Choroid plexus epithelial cell (primary cell): ENCODE measurements at regions not wholly inside any gene's neighbourhood (a gene's known extent, or its start where the extent isn't known, plus 50 kb on each side); places are given as distances from the start of the nearest gene placed in this dataset.

Experiments
- DNase-seq: peaks from one replicate; pipeline ENCODE4 v3.0.0-alpha.2; 2010; ENCODE audit warnings: low read depth
- H3K4me3 ChIP-seq: 2 replicates; pipeline ENCODE4 v1.5.1; 2011; ENCODE audit warnings: low read depth, mild to moderate bottlenecking, control low read depth, low read length, moderate library complexity
- TF ChIP-seq, protein P1 (sequence below): conservative IDR thresholded peaks from 2 replicates; pipeline ENCODE4 v1.5.1; 2011; ENCODE audit warnings: low read depth, mild to moderate bottlenecking, control low read depth, inconsistent platforms, low read length, moderate library complexity

DNA sequence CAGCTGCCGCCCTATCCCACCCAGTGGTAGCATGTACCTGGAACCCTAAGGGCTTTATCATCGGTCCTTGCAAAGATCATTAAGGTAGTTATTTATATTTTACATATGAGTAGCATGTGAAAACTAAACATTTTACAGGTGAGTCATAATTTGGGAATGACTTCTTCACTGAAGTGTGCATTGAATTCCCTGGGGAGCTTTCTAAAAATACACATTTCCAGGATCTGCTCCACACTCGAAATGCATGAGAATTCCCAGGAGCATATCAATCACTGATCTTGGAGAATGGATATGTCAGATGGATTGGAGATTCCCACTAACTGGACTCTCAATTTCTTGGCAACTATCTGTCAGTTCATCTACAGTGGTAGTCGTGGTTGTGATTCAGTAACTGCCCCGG lies 717.5 kb downstream of the IRX1 start:
- TF ChIP-seq, protein P1, sequence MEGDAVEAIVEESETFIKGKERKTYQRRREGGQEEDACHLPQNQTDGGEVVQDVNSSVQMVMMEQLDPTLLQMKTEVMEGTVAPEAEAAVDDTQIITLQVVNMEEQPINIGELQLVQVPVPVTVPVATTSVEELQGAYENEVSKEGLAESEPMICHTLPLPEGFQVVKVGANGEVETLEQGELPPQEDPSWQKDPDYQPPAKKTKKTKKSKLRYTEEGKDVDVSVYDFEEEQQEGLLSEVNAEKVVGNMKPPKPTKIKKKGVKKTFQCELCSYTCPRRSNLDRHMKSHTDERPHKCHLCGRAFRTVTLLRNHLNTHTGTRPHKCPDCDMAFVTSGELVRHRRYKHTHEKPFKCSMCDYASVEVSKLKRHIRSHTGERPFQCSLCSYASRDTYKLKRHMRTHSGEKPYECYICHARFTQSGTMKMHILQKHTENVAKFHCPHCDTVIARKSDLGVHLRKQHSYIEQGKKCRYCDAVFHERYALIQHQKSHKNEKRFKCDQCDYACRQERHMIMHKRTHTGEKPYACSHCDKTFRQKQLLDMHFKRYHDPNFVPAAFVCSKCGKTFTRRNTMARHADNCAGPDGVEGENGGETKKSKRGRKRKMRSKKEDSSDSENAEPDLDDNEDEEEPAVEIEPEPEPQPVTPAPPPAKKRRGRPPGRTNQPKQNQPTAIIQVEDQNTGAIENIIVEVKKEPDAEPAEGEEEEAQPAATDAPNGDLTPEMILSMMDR, result no peak
- DNase-seq, result no peak
- no peak overlapping the region for H3K4me3 ChIP-seq

DNA sequence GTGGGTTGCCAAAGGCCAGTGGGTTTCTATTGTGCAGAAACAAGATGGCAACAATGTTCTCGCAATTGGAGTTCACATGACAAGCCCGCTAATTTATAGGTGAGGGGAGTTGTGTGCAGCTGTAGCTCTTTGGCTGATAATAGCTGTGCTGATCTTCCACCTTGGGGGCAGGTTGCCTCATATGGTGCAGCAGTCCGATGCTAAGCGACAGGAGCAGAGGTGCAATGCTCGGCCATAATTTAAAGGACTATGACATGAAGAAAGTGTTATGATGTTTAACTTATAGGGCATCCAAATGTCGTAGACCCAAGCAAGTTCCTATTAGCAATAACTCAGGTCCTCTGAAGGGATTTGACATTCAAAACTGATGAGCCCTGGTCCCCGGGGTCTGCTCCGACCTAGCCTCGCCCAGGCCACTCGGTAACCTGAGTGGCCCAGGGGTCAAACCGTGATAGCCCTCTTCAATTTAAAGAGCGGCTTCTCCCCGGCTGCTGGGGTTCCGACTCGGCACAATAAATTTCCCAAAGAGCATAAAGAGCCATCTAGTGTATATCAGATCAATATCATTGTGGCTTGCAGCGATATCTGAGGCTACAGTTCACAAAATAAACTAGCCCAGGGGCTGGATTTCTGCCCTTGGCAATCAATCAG lies 724.0 kb downstream of the IRX1 start:
- H3K4me3 ChIP-seq, result no peak overlapping the region
- no peak for DNase-seq
- TF ChIP-seq, protein P1, result no peak

DNA sequence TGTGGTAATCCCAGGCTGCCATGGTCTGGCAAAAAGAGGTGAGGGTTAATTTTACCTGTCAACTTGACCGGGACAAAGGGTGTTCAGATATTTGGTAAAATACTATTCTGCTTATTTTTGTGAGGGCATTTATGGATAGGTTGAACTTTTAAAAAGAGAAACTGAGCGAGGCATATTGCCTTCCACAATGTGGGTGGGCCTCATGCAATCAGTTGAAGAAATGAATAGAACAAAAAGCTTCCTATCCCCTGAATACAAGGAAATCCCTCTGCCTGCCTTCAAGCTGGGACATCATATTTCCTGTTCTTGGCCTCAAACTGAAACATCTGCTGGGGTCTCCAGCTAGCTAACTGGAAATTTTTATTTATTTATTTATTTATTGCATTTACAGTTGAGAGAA lies 734.7 kb downstream of the IRX1 start:
- H3K4me3 ChIP-seq, result no peak overlapping the region
- TF ChIP-seq, protein P1, result no peak
- no peak for DNase-seq

DNA sequence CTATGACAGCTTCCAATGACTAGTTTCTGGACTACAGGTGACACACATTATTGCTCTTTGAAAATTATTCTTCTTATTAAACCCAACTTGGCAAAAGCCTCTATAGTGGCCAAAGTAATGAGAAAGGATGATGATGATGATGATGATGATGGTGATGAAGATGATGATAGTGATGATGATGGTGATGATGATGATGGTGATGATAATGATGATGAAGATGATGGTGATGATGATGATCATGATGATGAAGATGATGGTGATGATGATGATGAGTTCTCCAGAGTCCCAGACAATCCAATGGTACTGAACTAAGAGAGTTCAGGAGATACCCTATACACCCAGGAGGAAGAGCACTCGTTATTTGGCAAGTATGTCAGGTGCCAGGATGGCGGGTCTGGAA lies 739.4 kb downstream of the IRX1 start:
- TF ChIP-seq, protein P1, result no peak
- H3K4me3 ChIP-seq, result no peak overlapping the region
- no peak for DNase-seq

DNA sequence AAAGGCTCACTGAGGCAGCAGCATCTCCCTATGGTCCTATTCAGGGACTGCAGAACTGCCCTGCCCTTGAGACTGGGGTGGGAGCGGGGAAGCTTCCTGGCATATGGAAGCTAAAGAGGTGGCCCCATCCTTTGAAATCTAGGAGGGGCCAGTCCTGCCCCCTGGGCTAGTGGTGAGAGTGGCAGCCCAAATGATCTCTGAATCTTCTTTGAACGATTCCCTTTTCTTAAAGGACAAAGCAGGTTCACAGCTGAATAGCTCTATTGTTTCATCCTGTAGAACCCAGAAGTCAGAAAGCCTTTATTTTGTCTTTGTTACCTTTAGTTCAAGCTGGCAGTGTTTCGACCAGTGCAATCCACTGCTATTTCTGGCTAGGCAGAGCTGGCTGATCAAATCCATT lies 741.9 kb downstream of the IRX1 start:
- TF ChIP-seq, protein P1, result no peak
- DNase-seq, result no peak
- no peak overlapping the region for H3K4me3 ChIP-seq

DNA sequence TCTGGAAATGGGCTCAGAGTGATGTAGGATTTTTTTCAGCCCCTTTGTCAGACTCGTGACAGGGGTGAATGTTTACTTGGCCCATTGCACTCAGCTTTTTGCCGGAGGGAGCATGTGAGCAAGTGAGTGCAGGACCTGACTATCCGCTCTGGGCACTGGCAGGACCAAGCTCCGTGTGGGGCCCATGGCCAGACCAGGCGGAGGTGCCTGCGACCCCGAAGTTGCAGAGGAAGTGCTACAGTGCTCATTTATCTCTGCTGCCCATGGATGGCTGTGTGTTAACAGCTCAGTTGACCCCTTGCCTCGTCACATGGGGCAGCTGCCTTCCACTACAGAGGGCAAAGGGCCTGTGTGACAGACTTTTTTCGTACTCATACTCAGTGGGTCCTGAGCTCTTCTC lies 744.3 kb downstream of the IRX1 start:
- TF ChIP-seq, protein P1, result no peak
- H3K4me3 ChIP-seq, result no peak overlapping the region
- no peak for DNase-seq

DNA sequence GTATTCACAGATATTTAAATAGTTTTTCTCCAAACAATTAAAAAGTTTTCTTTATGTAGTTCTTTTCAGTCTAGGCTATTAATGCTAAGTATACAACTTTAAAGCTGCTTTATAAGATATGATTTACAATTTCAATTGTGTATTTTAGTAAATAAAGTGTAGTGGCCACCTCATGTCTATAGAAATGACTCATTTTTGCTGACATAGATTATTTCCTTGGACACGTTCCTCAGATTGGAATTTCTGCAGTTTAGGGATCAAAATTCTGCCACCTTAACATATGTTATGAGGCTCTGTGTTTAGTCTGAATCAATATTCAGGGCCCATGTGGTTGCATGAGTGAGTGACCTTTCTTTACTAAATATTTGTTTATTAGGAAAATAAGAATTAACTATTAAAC lies 750.2 kb downstream of the IRX1 start:
- TF ChIP-seq, protein P1, result no peak
- no peak overlapping the region for H3K4me3 ChIP-seq
- no peak for DNase-seq
